ENCODE measurements at regions not wholly inside any gene's neighbourhood (a gene's known extent, or its start where the extent isn't known, plus 50 kb on each side); places are given as distances from the start of the nearest gene placed in this dataset.

GRCh38 chr5:93245226-93245625 lies 335.8 kb downstream of the NR2F1-AS1 start:
- no peak for TF ChIP-seq CTCF (IDR thresholded peaks at IDR 0.05; ENCODE audit: low read depth, low read length)
- no peak for TF ChIP-seq POLR2A (IDR thresholded peaks at IDR 0.05; ENCODE audit: extremely low read depth, insufficient read length)

Measured in NB4 (cell line).